ENCODE measurements at regions not wholly inside any gene's neighbourhood (a gene's known extent, or its start where the extent isn't known, plus 50 kb on each side); places are given as distances from the start of the nearest gene placed in this dataset.

DNA sequence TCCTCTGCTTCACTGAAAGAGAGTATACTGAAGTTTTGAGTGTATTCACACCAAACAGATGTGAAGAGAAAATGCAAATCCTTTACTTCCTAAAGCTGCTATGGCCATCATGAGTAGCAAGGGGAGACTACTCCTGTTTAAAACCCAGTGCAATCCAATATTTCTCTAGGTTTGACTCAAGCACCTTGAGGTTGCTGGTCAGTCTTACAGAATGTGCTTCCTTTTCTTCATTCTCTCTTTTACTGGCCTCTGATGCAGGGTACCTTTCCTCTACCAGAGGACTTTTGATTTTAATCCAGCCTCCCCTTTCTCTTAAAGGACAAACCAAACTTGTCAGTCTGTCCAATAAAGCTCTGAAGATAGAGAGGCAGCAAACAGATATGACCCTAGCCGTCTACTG is 98.1 kb upstream of the TLE4 start:
- TF ChIP-seq, protein P1, sequence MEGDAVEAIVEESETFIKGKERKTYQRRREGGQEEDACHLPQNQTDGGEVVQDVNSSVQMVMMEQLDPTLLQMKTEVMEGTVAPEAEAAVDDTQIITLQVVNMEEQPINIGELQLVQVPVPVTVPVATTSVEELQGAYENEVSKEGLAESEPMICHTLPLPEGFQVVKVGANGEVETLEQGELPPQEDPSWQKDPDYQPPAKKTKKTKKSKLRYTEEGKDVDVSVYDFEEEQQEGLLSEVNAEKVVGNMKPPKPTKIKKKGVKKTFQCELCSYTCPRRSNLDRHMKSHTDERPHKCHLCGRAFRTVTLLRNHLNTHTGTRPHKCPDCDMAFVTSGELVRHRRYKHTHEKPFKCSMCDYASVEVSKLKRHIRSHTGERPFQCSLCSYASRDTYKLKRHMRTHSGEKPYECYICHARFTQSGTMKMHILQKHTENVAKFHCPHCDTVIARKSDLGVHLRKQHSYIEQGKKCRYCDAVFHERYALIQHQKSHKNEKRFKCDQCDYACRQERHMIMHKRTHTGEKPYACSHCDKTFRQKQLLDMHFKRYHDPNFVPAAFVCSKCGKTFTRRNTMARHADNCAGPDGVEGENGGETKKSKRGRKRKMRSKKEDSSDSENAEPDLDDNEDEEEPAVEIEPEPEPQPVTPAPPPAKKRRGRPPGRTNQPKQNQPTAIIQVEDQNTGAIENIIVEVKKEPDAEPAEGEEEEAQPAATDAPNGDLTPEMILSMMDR (IDR thresholded peaks at IDR 0.05; ENCODE audit: insufficient read depth, low read depth, low read length), result no peak
- no peak for TF ChIP-seq EZH2 (IDR thresholded peaks at IDR 0.05; ENCODE audit: insufficient read depth, low read length)

All from astrocyte (in vitro differentiated cells and primary cell).